DOHH2 (cell line): ENCODE measurements at regions not wholly inside any gene's neighbourhood (a gene's known extent, or its start where the extent isn't known, plus 50 kb on each side); places are given as distances from the start of the nearest gene placed in this dataset.

Source experiments
- H3F3A ChIP-seq: fragments of 200-600 bp; sonication (generic), shearing (Covaris generic); 2 replicates; pipeline ENCODE4 v1.6.0; 2016; ENCODE audit warnings: antibody characterized with exemption, mild to moderate bottlenecking; ENCODE audit not compliant: control insufficient read depth, insufficient read depth
- H3K27ac ChIP-seq: fragments of 200-600 bp; sonication (generic); 2 replicates; pipeline ENCODE4 v1.5.1; 2014; ENCODE audit warnings: low read depth, mild to moderate bottlenecking, low read length, moderate library complexity
- H3K27me3 ChIP-seq: fragments of 200-600 bp; sonication (generic); 2 replicates; pipeline ENCODE4 v1.6.1; 2014; ENCODE audit warnings: mild to moderate bottlenecking, low read length, mixed read lengths; ENCODE audit not compliant: control insufficient read depth
- H3K36me3 ChIP-seq: fragments of 200-600 bp; sonication (generic); 2 replicates; pipeline ENCODE4 v1.6.1; 2014; ENCODE audit warnings: mild to moderate bottlenecking, low read length, moderate library complexity, mixed read lengths; ENCODE audit not compliant: control insufficient read depth
- H3K4me1 ChIP-seq: fragments of 200-600 bp; sonication (generic); 2 replicates; pipeline ENCODE4 v1.6.1; 2014; ENCODE audit warnings: mild to moderate bottlenecking, low read length, mixed read lengths; ENCODE audit not compliant: control insufficient read depth
- H3K4me2 ChIP-seq: fragments of 200-600 bp; sonication (generic); 2 replicates; pipeline ENCODE4 v1.6.0; 2014; ENCODE audit warnings: mild to moderate bottlenecking, low read length, moderate library complexity
- H3K4me3 ChIP-seq: fragments of 200-600 bp; sonication (generic); 2 replicates; pipeline ENCODE4 v1.5.1; 2014; ENCODE audit warnings: mild to moderate bottlenecking, low read length, mixed read lengths
- H3K79me2 ChIP-seq: fragments of 200-600 bp; sonication (generic); 2 replicates; pipeline ENCODE4 v1.6.1; 2014; ENCODE audit warnings: mild to moderate bottlenecking, low read length, mixed read lengths; ENCODE audit not compliant: control insufficient read depth
- H3K9me2 ChIP-seq: fragments of 200-600 bp; sonication (generic); replicated peaks from 2 replicates; pipeline ENCODE4 v1.6.1; 2014; ENCODE audit warnings: mild to moderate bottlenecking, low read length, mixed read lengths; ENCODE audit not compliant: control insufficient read depth
- H3K9me3 ChIP-seq: fragments of 200-600 bp; sonication (generic); 2 replicates; pipeline ENCODE4 v1.6.1; 2014; ENCODE audit warnings: antibody characterized with exemption, low read length, mixed read lengths; ENCODE audit not compliant: control insufficient read depth, insufficient read depth
- H4K20me1 ChIP-seq: fragments of 200-600 bp; sonication (generic); 2 replicates; pipeline ENCODE4 v1.6.0; 2014; ENCODE audit warnings: low read depth, mild to moderate bottlenecking, antibody characterized with exemption, low read length, moderate library complexity; ENCODE audit not compliant: control insufficient read depth, insufficient read depth
- CTCF ChIP-seq: fragments of 200-600 bp; sonication (generic); IDR thresholded peaks from one replicate; pipeline ENCODE4 v1.5.1; 2014; ENCODE audit warnings: antibody characterized with exemption, mild to moderate bottlenecking, low read depth, low read length; ENCODE audit not compliant: poor library complexity, severe bottlenecking
- EZH2phosphoT487 ChIP-seq: fragments of 200-600 bp; sonication (generic); IDR thresholded peaks from 2 replicates; pipeline ENCODE4 v1.6.1; 2017; ENCODE audit warnings: borderline replicate concordance, mild to moderate bottlenecking, antibody characterized with exemption, low read length, moderate library complexity, mixed read lengths

- Histone ChIP-seq H4K20me1 (no peaks in the 10 kb centered on the region), H3K36me3 (no peaks in the 10 kb centered on the region), H3K79me2 (no peaks in the 10 kb centered on the region), H3K9me2 (no peaks in the 10 kb centered on the region), H3K4me2 (no peak overlapping the region), H3K4me3 (no peak overlapping the region), H3K9me3 (peaks cover 9% of the 10 kb centered on the region), H3K4me1 (peaks cover 5% of the 10 kb centered on the region), H3F3A (no peaks in the 10 kb centered on the region), H3K27ac (no peak overlapping the region), H3K27me3 (peaks cover 21% of the 10 kb centered on the region)
- no peak for TF ChIP-seq EZH2phosphoT487
- TF ChIP-seq CTCF = no peak
Observed at GRCh38 chr6:110538416-110539160, 62.2 kb upstream of the SLC22A16 start.

- Histone ChIP-seq H3F3A (no peaks in the 10 kb centered on the region), H3K36me3 (no peaks in the 10 kb centered on the region), H3K4me2 (no peak overlapping the region), H3K4me1 (no peaks in the 10 kb centered on the region), H3K9me3 (peaks cover 9% of the 10 kb centered on the region), H3K27me3 (peaks cover 21% of the 10 kb centered on the region), H3K27ac (no peak overlapping the region), H3K4me3 (no peak overlapping the region), H4K20me1 (no peaks in the 10 kb centered on the region), H3K9me2 (no peaks in the 10 kb centered on the region), H3K79me2 (no peaks in the 10 kb centered on the region)
- TF ChIP-seq EZH2phosphoT487 (no peak), CTCF (no peak)
Observed at GRCh38 chr6:110537208-110538123, 61.1 kb upstream of the SLC22A16 start.

- no peak overlapping the region for H3K27ac ChIP-seq
- no peak for TF ChIP-seq CTCF
- TF ChIP-seq EZH2phosphoT487 = no peak
- H3K9me2 ChIP-seq = no peaks in the 10 kb centered on the region
- no peak overlapping the region for H3K4me3 ChIP-seq
- H3K4me2 ChIP-seq = no peak overlapping the region
- H3F3A ChIP-seq = no peaks in the 10 kb centered on the region
- H4K20me1 ChIP-seq = no peaks in the 10 kb centered on the region
- no peaks in the 10 kb centered on the region for H3K36me3 ChIP-seq
- H3K9me3 ChIP-seq = peaks cover 9% of the 10 kb centered on the region
- H3K4me1 ChIP-seq = no peaks in the 10 kb centered on the region
- H3K27me3 ChIP-seq = peaks cover 21% of the 10 kb centered on the region
- H3K79me2 ChIP-seq = no peaks in the 10 kb centered on the region
Observed at GRCh38 chr6:110534731-110535492, 58.5 kb upstream of the SLC22A16 start.
